ENCODE measurements at regions not wholly inside any gene's neighbourhood (a gene's known extent, or its start where the extent isn't known, plus 50 kb on each side); places are given as distances from the start of the nearest gene placed in this dataset.

DNA sequence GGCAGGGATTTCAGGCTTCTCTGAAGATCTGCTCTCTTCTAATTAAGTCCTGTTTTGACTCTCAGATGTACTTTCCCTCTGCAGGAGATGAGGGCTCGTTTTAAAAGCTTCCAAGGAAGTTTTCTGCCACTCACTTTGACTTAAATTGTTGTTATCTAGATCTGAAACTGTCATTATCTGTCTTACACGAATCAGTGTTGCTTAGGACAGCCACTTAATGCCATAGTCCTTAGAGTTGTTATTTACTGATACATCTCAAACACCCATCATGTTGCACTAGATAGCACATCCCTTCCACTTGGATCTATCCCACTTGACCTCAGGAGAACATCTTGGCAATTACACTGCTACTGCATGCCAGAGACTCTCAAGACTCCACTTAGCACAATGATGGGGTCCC lies 86.9 kb upstream of the FAT3 start:
- Histone ChIP-seq H3K27me3 (no peaks in the 10 kb centered on the region), H3K4me3 (no peak overlapping the region), H3K27ac (no peak overlapping the region), H3K36me3 (no peaks in the 10 kb centered on the region), H3K9me3 (no peaks in the 10 kb centered on the region), H3K4me1 (no peaks in the 10 kb centered on the region)
- DNase-seq: no peak
- intact Hi-C loops (cut with DNase I; ENCODE audit: low total_unique reads): no loop called here
- TF ChIP-seq POLR2A (IDR thresholded peaks at IDR 0.05): no peak
- TF ChIP-seq, protein P1, sequence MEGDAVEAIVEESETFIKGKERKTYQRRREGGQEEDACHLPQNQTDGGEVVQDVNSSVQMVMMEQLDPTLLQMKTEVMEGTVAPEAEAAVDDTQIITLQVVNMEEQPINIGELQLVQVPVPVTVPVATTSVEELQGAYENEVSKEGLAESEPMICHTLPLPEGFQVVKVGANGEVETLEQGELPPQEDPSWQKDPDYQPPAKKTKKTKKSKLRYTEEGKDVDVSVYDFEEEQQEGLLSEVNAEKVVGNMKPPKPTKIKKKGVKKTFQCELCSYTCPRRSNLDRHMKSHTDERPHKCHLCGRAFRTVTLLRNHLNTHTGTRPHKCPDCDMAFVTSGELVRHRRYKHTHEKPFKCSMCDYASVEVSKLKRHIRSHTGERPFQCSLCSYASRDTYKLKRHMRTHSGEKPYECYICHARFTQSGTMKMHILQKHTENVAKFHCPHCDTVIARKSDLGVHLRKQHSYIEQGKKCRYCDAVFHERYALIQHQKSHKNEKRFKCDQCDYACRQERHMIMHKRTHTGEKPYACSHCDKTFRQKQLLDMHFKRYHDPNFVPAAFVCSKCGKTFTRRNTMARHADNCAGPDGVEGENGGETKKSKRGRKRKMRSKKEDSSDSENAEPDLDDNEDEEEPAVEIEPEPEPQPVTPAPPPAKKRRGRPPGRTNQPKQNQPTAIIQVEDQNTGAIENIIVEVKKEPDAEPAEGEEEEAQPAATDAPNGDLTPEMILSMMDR (IDR thresholded peaks at IDR 0.05): no peak

DNA sequence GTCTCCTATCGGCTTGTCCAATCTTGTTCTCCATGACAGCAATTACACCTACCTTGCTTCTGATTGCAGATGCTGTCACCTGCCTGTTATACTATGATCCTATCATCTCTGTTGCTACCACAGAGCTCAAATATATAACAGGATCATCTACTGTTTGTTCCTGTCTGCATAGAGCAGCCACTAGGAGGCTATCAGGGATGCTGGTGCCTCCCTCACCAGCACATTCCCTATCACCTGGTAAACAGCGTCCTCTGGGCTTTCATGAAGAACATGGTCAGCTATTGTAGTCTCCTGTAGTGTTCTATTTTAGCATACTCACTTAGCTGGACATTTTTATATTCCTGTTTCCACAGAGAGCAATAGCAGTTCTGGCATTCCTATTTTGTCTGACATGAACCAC lies 87.8 kb upstream of the FAT3 start:
- DNase-seq: no peak
- Histone ChIP-seq H3K36me3 (no peaks in the 10 kb centered on the region), H3K4me3 (no peak overlapping the region), H3K27me3 (no peaks in the 10 kb centered on the region), H3K9me3 (no peaks in the 10 kb centered on the region), H3K4me1 (no peaks in the 10 kb centered on the region), H3K27ac (no peak overlapping the region)
- TF ChIP-seq, protein P1 (IDR thresholded peaks at IDR 0.05): no peak
- no peak for TF ChIP-seq POLR2A (IDR thresholded peaks at IDR 0.05)
- intact Hi-C loops (cut with DNase I; ENCODE audit: low total_unique reads): no loop called here

GRCh38 chr11:92131289-92131865 lies 93.2 kb upstream of the FAT3 start:
- TF ChIP-seq POLR2A (IDR thresholded peaks at IDR 0.05): no peak
- TF ChIP-seq, protein P1 (IDR thresholded peaks at IDR 0.05): no peak
- Histone ChIP-seq H3K9me3 (no peaks in the 10 kb centered on the region), H3K4me3 (no peak overlapping the region), H3K27ac (no peak overlapping the region), H3K36me3 (no peaks in the 10 kb centered on the region), H3K27me3 (no peaks in the 10 kb centered on the region), H3K4me1 (no peaks in the 10 kb centered on the region)
- no peak for DNase-seq
- intact Hi-C loops (cut with DNase I; ENCODE audit: low total_unique reads): no loop called here

DNA sequence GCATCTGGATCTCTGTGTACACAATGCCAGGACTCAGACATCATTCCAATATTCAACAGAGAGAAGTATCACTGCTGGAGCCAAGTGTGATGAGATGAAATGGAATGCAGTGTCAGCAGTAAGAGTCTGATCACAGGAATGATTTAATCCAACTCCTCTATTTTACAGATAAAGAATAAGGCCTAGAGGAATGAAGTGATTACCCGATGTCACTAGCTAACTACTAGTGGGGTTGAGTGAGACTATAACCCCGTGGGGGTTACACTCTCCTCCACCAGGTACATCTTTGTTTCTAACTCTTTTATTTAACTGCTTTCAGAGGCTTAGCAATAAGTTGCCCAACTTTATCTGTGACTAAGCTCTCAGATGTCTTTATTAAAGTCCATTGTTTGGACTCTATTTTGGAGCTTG lies 94.2 kb upstream of the FAT3 start:
- Histone ChIP-seq H3K9me3 (no peaks in the 10 kb centered on the region), H3K27ac (no peak overlapping the region), H3K4me3 (no peak overlapping the region), H3K36me3 (no peaks in the 10 kb centered on the region), H3K27me3 (no peaks in the 10 kb centered on the region), H3K4me1 (no peaks in the 10 kb centered on the region)
- TF ChIP-seq POLR2A (IDR thresholded peaks at IDR 0.05): no peak
- TF ChIP-seq, protein P1 (IDR thresholded peaks at IDR 0.05): no peak
- no peak for DNase-seq
- intact Hi-C loops (cut with DNase I; ENCODE audit: low total_unique reads): no loop called here

DNA sequence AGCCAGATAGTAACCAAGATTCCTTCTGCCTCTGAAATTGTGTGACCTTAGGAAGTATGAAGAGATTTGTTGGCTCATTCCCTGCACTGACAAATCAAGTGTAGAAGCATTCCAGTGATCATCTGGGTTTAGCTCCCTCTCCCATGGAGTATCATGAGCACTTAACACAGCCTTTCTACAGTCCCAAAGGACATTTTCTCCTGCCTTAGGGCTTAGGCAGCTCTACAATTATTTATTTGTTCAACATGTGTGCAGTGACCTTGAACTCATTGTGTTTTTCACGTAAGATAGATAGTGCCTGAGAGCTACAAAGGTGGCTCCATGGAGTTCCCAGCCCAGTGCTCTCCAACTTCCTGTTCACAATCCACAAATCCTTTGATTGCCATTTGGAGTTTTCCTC lies 94.8 kb upstream of the FAT3 start:
- H3K36me3 ChIP-seq: no peaks in the 10 kb centered on the region
- intact Hi-C loops (cut with DNase I; ENCODE audit: low total_unique reads): no loop called here
- no peak for TF ChIP-seq POLR2A (IDR thresholded peaks at IDR 0.05)
- TF ChIP-seq, protein P1 (IDR thresholded peaks at IDR 0.05): no peak

More for the DNA sequence above, 94.8 kb upstream of the FAT3 start:
- H3K27me3 ChIP-seq: no peaks in the 10 kb centered on the region
- H3K27ac ChIP-seq: no peak overlapping the region
- no peak for DNase-seq
- no peak overlapping the region for H3K4me3 ChIP-seq
- H3K9me3 ChIP-seq: no peaks in the 10 kb centered on the region
- no peaks in the 10 kb centered on the region for H3K4me1 ChIP-seq
